ENCODE measurements at regions not wholly inside any gene's neighbourhood (a gene's known extent, or its start where the extent isn't known, plus 50 kb on each side); places are given as distances from the start of the nearest gene placed in this dataset.

DNA sequence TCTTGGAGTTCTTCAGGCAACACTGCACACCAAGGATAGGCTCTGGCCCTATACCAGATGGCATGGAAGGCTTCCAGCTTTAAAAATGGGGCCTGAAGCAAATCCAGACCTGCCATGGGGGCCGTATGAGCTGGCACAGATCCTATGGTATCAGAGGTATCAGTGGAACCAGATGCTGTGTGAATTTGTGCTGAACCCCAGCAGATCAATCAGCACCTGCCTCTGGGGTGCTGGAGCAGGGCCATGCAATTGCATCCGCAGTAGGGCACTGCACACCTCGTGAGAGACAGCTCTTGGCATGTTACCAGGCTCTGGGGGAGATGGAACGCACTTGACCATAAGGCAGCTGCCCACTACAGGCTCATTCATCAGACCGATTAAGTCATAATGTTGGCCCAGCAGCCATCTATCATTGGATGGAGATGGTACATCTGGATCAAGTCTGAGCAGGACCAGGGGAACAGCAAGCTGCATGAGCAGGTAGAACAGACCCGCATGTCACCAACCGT lies 221.5 kb downstream of the MYLK4 start:
- Histone ChIP-seq H3K9me3 (ENCODE audit: control insufficient read depth, insufficient read depth, low read length) (no peaks in the 10 kb centered on the region), H3K36me3 (ENCODE audit: control insufficient read depth, insufficient read depth, low read length) (no peaks in the 10 kb centered on the region), H3K4me1 (ENCODE audit: control insufficient read depth, insufficient read depth, low read length) (no peaks in the 10 kb centered on the region), H3K4me3 (ENCODE audit: low read depth, low read length) (no peak overlapping the region), H3K9ac (ENCODE audit: low read depth, low read length) (no peak overlapping the region), H3K27me3 (ENCODE audit: control insufficient read depth, insufficient read depth, low read length) (no peaks in the 10 kb centered on the region)

DNA sequence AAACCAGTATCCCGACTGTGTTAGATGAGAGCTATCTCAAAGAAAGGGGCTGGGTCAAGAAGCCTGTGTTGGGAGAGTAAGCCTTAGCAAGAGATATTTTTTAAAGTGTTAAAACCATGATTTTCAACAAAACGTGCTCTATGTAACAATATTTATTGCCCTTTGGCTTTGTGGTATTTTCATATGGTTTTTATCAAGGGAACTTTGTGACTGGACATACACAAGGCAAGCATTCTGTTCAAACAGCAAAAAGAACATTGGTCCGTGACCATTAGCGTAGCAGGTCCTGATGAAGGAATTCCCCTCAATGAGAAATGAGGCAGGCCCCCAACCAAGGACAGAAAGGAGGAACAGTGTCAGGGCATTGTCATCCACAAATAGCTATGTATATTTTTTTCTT lies 222.6 kb downstream of the MYLK4 start:
- no peaks in the 10 kb centered on the region for H3K4me1 ChIP-seq (ENCODE audit: control insufficient read depth, insufficient read depth, low read length)
- H3K9me3 ChIP-seq (ENCODE audit: control insufficient read depth, insufficient read depth, low read length), result no peaks in the 10 kb centered on the region
- H3K4me3 ChIP-seq (ENCODE audit: low read depth, low read length), result no peak overlapping the region
- H3K9ac ChIP-seq (ENCODE audit: low read depth, low read length), result no peak overlapping the region
- H3K36me3 ChIP-seq (ENCODE audit: control insufficient read depth, insufficient read depth, low read length), result no peaks in the 10 kb centered on the region
- no peaks in the 10 kb centered on the region for H3K27me3 ChIP-seq (ENCODE audit: control insufficient read depth, insufficient read depth, low read length)

DNA sequence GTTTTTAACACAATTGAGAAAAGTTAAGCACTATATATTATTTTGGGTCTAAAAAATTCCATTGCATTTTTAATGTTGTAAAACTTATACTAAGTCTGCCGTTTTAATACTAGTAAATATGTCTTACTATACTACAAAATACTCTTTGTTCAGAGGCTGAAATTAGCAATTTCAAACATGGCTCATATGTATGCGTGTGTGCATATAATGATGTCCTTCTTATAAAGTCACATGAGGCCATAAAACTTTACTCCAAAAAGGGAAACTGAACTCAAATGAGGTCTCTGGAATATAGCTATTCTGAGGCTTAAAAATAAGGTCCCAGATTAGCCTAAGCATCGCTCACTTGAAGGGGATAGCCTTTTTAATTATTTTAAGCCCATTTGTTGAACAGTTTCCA lies 224.0 kb downstream of the MYLK4 start:
- H3K27me3 ChIP-seq (ENCODE audit: control insufficient read depth, insufficient read depth, low read length), result no peaks in the 10 kb centered on the region
- H3K9me3 ChIP-seq (ENCODE audit: control insufficient read depth, insufficient read depth, low read length), result no peaks in the 10 kb centered on the region
- no peak overlapping the region for H3K4me3 ChIP-seq (ENCODE audit: low read depth, low read length)
- H3K9ac ChIP-seq (ENCODE audit: low read depth, low read length), result no peak overlapping the region
- H3K4me1 ChIP-seq (ENCODE audit: control insufficient read depth, insufficient read depth, low read length), result no peaks in the 10 kb centered on the region
- H3K36me3 ChIP-seq (ENCODE audit: control insufficient read depth, insufficient read depth, low read length), result no peaks in the 10 kb centered on the region

DNA sequence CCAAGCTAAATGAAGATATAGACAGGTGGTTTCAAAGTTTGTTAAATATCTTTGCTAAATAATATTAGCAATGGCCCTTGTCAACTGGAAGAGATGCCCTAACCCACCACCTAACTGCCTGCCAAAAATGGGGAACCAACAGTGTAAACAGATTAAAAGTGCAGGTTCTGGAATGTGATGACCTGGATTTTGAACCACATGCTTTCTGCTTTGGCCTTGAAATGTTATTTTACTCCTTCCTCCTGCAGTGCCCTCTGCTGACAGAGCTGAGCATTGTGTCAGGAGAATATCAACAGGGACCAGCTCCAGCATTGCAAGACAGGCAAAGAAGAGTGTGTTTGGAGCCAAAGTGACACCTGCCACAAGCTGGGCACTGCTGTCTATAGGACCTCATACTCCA lies 226.6 kb downstream of the MYLK4 start:
- Histone ChIP-seq H3K27me3 (ENCODE audit: control insufficient read depth, insufficient read depth, low read length) (no peaks in the 10 kb centered on the region), H3K9me3 (ENCODE audit: control insufficient read depth, insufficient read depth, low read length) (no peaks in the 10 kb centered on the region), H3K4me3 (ENCODE audit: low read depth, low read length) (no peak overlapping the region), H3K36me3 (ENCODE audit: control insufficient read depth, insufficient read depth, low read length) (no peaks in the 10 kb centered on the region), H3K4me1 (ENCODE audit: control insufficient read depth, insufficient read depth, low read length) (no peaks in the 10 kb centered on the region), H3K9ac (ENCODE audit: low read depth, low read length) (no peak overlapping the region)

DNA sequence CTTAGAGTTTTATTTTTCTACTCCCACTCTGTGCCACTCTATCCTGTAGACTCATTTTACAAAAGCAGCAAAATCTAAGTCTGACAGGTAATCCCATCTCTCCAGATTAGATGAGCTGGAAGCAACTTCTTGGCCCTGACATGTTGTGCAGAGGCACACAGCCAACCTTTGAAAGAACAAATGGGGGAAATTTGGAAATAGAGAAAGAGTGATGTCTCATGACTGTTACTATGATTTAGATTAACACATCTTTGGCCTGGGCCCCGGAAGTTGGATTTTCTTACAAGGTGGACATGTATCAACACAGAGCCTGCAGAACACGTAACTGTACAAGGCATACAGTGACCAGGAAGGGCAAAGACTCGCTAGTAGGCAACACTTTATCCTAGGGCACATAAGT lies 227.7 kb downstream of the MYLK4 start:
- Histone ChIP-seq H3K4me3 (ENCODE audit: low read depth, low read length) (no peak overlapping the region), H3K27me3 (ENCODE audit: control insufficient read depth, insufficient read depth, low read length) (no peaks in the 10 kb centered on the region), H3K9me3 (ENCODE audit: control insufficient read depth, insufficient read depth, low read length) (no peaks in the 10 kb centered on the region), H3K36me3 (ENCODE audit: control insufficient read depth, insufficient read depth, low read length) (no peaks in the 10 kb centered on the region), H3K4me1 (ENCODE audit: control insufficient read depth, insufficient read depth, low read length) (no peaks in the 10 kb centered on the region), H3K9ac (ENCODE audit: low read depth, low read length) (no peak overlapping the region)

DNA sequence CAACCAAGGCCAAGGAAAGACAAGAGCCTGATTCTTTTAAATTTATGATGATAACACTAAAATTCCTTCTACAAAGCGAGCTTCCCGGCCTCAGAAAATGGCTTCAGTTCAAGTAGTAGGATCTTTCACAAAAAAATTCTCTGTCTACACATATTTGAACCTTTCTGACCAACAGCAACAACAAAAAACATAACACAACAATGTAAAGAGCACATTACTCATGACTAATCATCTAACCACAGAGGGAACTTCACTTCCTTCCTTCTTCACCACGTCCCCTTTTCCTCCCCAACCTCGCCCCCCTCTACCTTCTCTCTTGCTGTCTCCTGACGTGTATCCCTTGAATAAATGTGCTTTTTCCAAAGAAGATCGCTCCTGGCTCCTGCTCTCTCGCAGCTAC lies 228.2 kb downstream of the MYLK4 start:
- no peak overlapping the region for H3K9ac ChIP-seq (ENCODE audit: low read depth, low read length)
- H3K4me1 ChIP-seq (ENCODE audit: control insufficient read depth, insufficient read depth, low read length), result no peaks in the 10 kb centered on the region
- H3K4me3 ChIP-seq (ENCODE audit: low read depth, low read length), result no peak overlapping the region
- no peaks in the 10 kb centered on the region for H3K36me3 ChIP-seq (ENCODE audit: control insufficient read depth, insufficient read depth, low read length)
- H3K9me3 ChIP-seq (ENCODE audit: control insufficient read depth, insufficient read depth, low read length), result no peaks in the 10 kb centered on the region
- no peaks in the 10 kb centered on the region for H3K27me3 ChIP-seq (ENCODE audit: control insufficient read depth, insufficient read depth, low read length)

DNA sequence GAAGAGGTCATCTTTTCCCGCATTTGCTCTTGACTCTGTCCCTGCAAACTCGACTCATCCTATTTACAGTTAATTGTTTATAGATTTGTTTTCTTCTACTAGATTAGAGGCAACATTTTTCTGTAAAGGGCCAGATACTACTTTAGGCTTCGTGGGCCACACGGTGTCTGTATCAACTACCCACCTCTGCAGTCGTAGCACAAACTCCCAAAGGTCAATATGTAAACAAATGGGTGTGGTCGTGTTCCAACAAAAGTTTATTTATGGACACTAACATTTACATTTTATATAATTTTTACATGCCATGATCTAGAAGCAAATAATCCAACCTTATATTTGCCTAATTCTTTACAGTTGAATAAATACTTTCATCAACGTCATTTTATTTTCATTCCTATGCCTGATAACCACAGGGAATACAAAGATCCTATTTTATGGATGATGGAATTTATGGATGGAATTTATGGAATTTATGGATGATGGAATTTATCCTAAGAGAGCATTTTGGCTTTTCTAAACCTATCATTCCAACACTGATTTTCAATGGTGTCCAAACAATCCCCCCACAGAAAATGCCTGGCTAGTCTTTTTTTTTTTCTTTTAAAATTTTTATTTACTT lies 232.8 kb downstream of the MYLK4 start:
- H3K9me3 ChIP-seq (ENCODE audit: control insufficient read depth, insufficient read depth, low read length), result no peaks in the 10 kb centered on the region
- no peaks in the 10 kb centered on the region for H3K36me3 ChIP-seq (ENCODE audit: control insufficient read depth, insufficient read depth, low read length)
- no peaks in the 10 kb centered on the region for H3K4me1 ChIP-seq (ENCODE audit: control insufficient read depth, insufficient read depth, low read length)
- H3K9ac ChIP-seq (ENCODE audit: low read depth, low read length), result no peak overlapping the region
- H3K4me3 ChIP-seq (ENCODE audit: low read depth, low read length), result no peak overlapping the region
- H3K27me3 ChIP-seq (ENCODE audit: control insufficient read depth, insufficient read depth, low read length), result no peaks in the 10 kb centered on the region

DNA sequence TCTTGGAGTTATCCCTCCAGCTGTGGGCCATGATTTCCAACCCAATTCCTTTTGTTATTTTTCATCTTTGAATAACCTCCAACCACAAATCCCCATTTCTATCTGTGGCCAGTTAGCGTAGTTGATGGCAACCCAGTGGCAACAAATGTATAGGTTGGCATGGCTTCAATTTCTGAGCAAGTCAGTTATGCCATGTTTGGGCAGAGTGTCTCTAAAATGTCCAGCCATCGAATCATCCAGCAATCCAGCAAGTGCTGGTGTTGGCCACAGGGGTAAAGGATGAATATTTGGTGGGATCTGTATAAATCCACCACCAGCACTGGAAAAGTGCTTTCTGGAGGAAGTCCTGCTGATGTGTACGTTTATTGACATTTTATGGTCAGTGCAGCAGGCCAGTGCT lies 233.3 kb downstream of the MYLK4 start:
- no peak overlapping the region for H3K9ac ChIP-seq (ENCODE audit: low read depth, low read length)
- no peaks in the 10 kb centered on the region for H3K27me3 ChIP-seq (ENCODE audit: control insufficient read depth, insufficient read depth, low read length)
- no peak overlapping the region for H3K4me3 ChIP-seq (ENCODE audit: low read depth, low read length)
- H3K4me1 ChIP-seq (ENCODE audit: control insufficient read depth, insufficient read depth, low read length), result no peaks in the 10 kb centered on the region
- no peaks in the 10 kb centered on the region for H3K36me3 ChIP-seq (ENCODE audit: control insufficient read depth, insufficient read depth, low read length)
- H3K9me3 ChIP-seq (ENCODE audit: control insufficient read depth, insufficient read depth, low read length), result no peaks in the 10 kb centered on the region

DNA sequence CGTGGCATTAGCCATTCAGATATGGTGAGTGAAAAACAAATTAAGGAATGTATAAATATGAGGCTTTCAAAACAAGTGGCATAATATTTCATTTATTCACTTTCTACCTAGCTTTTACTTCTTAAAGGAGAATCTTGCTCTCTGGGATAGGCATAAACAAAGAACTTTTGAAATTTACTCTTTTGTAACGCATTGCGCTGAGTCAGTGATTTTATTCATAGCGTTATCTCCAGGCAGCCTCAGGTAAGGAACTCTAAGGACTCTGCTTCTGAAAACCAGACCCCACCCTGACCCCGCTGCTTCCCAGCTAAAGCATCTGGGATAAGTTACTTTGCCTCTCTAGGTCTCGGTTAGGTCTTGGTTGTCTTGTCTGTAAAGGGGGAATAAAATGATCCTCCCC lies 234.7 kb downstream of the MYLK4 start:
- Histone ChIP-seq H3K9me3 (ENCODE audit: control insufficient read depth, insufficient read depth, low read length) (no peaks in the 10 kb centered on the region), H3K27me3 (ENCODE audit: control insufficient read depth, insufficient read depth, low read length) (no peaks in the 10 kb centered on the region), H3K9ac (ENCODE audit: low read depth, low read length) (no peak overlapping the region), H3K36me3 (ENCODE audit: control insufficient read depth, insufficient read depth, low read length) (no peaks in the 10 kb centered on the region), H3K4me3 (ENCODE audit: low read depth, low read length) (no peak overlapping the region), H3K4me1 (ENCODE audit: control insufficient read depth, insufficient read depth, low read length) (no peaks in the 10 kb centered on the region)

DNA sequence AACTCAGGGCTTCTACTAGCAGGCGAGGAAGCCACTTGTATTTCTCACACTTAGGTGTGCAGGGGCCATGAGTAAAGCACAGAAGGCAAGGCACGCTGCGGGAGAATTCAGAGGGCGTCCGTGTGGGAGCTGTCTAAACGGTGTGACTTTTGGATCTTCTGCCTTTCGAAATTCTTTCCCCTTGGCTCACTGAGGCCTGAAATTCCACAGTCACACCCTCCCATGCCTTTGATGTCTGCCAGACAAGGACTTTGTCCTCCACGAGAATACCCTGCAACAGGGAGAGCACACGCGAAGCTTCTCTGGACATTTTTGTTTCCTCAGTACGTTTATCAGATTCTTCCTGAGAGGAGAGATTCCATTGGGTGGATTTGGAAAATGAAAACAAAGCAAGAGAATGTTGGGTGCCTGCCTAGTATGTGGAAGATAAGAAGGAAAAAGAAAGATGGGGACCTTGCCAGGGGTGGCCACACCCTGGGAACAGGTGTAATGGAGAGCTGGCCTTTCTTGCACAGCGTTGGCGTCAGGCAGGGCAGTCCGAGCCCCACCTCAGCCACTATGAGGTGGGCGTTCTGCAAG lies 235.7 kb downstream of the MYLK4 start:
- Histone ChIP-seq H3K9ac (ENCODE audit: low read depth, low read length) (no peak overlapping the region), H3K36me3 (ENCODE audit: control insufficient read depth, insufficient read depth, low read length) (no peaks in the 10 kb centered on the region), H3K9me3 (ENCODE audit: control insufficient read depth, insufficient read depth, low read length) (no peaks in the 10 kb centered on the region), H3K4me3 (ENCODE audit: low read depth, low read length) (no peak overlapping the region), H3K4me1 (ENCODE audit: control insufficient read depth, insufficient read depth, low read length) (no peaks in the 10 kb centered on the region), H3K27me3 (ENCODE audit: control insufficient read depth, insufficient read depth, low read length) (no peaks in the 10 kb centered on the region)

DNA sequence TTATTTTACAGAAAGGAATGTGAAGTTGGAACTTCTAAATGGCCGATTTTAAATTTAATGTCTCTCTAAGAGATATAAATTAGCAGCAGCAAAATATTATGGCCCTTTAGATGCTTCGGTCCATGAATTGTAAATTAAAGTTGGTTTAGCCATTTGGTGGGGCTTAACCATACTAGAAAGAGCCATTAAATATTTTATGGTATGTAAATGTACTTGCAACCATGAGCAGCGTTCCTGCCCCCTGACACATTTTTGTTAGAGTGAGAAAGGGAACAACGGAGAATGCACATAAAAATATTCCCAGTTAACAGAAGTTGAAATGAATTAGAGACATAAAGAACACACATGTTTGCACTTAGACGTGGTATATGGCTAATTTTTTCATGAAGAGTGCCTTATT lies 237.9 kb downstream of the MYLK4 start:
- no peaks in the 10 kb centered on the region for H3K27me3 ChIP-seq (ENCODE audit: control insufficient read depth, insufficient read depth, low read length)
- no peaks in the 10 kb centered on the region for H3K4me1 ChIP-seq (ENCODE audit: control insufficient read depth, insufficient read depth, low read length)
- H3K9me3 ChIP-seq (ENCODE audit: control insufficient read depth, insufficient read depth, low read length), result no peaks in the 10 kb centered on the region
- H3K4me3 ChIP-seq (ENCODE audit: low read depth, low read length), result no peak overlapping the region
- H3K9ac ChIP-seq (ENCODE audit: low read depth, low read length), result no peak overlapping the region
- no peaks in the 10 kb centered on the region for H3K36me3 ChIP-seq (ENCODE audit: control insufficient read depth, insufficient read depth, low read length)

DNA sequence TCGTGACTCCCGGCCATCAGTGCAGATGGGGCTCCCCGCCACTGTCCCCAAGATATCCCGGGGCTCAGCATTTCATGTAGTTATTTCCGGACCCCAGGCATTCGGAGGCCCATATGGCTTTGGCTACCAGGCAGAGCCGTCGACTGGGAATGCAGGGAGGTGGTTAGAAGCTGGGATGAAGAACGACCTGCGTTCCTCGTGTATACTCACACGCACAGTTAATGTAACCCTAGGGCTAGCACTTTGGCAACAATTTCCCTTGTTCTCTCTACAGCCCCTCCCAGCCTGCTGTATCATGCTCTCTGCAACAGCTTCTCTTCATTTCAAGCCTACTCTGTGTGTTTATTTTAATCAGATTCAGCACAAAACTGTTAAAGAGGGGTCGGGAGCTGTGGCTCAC lies 240.4 kb downstream of the MYLK4 start:
- H3K9me3 ChIP-seq (ENCODE audit: control insufficient read depth, insufficient read depth, low read length), result no peaks in the 10 kb centered on the region
- no peaks in the 10 kb centered on the region for H3K4me1 ChIP-seq (ENCODE audit: control insufficient read depth, insufficient read depth, low read length)
- no peaks in the 10 kb centered on the region for H3K36me3 ChIP-seq (ENCODE audit: control insufficient read depth, insufficient read depth, low read length)
- H3K27me3 ChIP-seq (ENCODE audit: control insufficient read depth, insufficient read depth, low read length), result no peaks in the 10 kb centered on the region
- no peak overlapping the region for H3K4me3 ChIP-seq (ENCODE audit: low read depth, low read length)
- H3K9ac ChIP-seq (ENCODE audit: low read depth, low read length), result no peak overlapping the region

Measured in iPS-15b (cell line).